KMS-11 (cell line): ENCODE measurements at regions not wholly inside any gene's neighbourhood (a gene's known extent, or its start where the extent isn't known, plus 50 kb on each side); places are given as distances from the start of the nearest gene placed in this dataset.

Source experiments
- H2AFZ ChIP-seq: fragments of 200-600 bp; sonication (generic); 2 replicates; pipeline ENCODE4 v1.6.1; 2016; ENCODE audit warnings: antibody characterized with exemption, mixed run types, low read depth
- H3K27ac ChIP-seq: fragments of 200-600 bp; sonication (generic); 2 replicates; pipeline ENCODE4 v1.6.1; 2016; ENCODE audit warnings: mild to moderate bottlenecking, mixed run types
- H3K27me3 ChIP-seq: fragments of 200-600 bp; sonication (generic); 2 replicates; pipeline ENCODE4 v1.6.1; 2017; ENCODE audit warnings: mild to moderate bottlenecking, low read depth, mixed run types, moderate library complexity; ENCODE audit not compliant: insufficient read depth
- H3K36me3 ChIP-seq: fragments of 200-600 bp; sonication (generic); 2 replicates; pipeline ENCODE4 v1.6.1; 2017; ENCODE audit warnings: mild to moderate bottlenecking, mixed run types; ENCODE audit not compliant: insufficient read depth
- H3K4me1 ChIP-seq: fragments of 200-600 bp; sonication (generic); 2 replicates; pipeline ENCODE4 v1.6.1; 2016; ENCODE audit warnings: mild to moderate bottlenecking, low read depth, mixed run types; ENCODE audit not compliant: poor library complexity, severe bottlenecking
- H3K4me2 ChIP-seq: fragments of 200-600 bp; sonication (generic); 2 replicates; pipeline ENCODE4 v1.7.0; 2016; ENCODE audit warnings: mild to moderate bottlenecking, mixed run types
- H3K4me3 ChIP-seq: fragments of 200-600 bp; sonication (generic); IDR thresholded peaks from 2 replicates; pipeline ENCODE4 v1.6.1; 2017; ENCODE audit warnings: low read depth, low read length, mixed read lengths; ENCODE audit not compliant: insufficient read depth
- H3K79me2 ChIP-seq: fragments of 200-600 bp; sonication (generic); 2 replicates; pipeline ENCODE4 v1.6.1; 2016; ENCODE audit warnings: low read depth, mixed run types; ENCODE audit not compliant: insufficient read depth
- H3K9ac ChIP-seq: fragments of 200-600 bp; sonication (generic); 2 replicates; pipeline ENCODE4 v1.6.1; 2016; ENCODE audit warnings: mild to moderate bottlenecking, mixed run types
- H4K20me1 ChIP-seq: fragments of 200-600 bp; sonication (generic); 2 replicates; pipeline ENCODE4 v1.6.1; 2016; ENCODE audit warnings: mild to moderate bottlenecking, mixed run types; ENCODE audit not compliant: insufficient read depth
- TF ChIP-seq, protein P1 (sequence below): fragments of 200-600 bp; sonication (generic); conservative IDR thresholded peaks from 2 replicates; pipeline ENCODE4 v1.6.1; 2017; ENCODE audit warnings: low read depth, mild to moderate bottlenecking, antibody characterized with exemption, low read length, moderate library complexity, mixed read lengths

GRCh38 chr1:87866416-87866815, 537.7 kb downstream of the LMO4 start:
- H3K36me3 ChIP-seq, result no peaks in the 10 kb centered on the region
- no peaks in the 10 kb centered on the region for H4K20me1 ChIP-seq
- H3K27ac ChIP-seq, result no peak overlapping the region
- H2AFZ ChIP-seq, result no peak overlapping the region
- H3K4me3 ChIP-seq, result no peak overlapping the region
- H3K4me2 ChIP-seq, result no peak overlapping the region
- TF ChIP-seq, protein P1, sequence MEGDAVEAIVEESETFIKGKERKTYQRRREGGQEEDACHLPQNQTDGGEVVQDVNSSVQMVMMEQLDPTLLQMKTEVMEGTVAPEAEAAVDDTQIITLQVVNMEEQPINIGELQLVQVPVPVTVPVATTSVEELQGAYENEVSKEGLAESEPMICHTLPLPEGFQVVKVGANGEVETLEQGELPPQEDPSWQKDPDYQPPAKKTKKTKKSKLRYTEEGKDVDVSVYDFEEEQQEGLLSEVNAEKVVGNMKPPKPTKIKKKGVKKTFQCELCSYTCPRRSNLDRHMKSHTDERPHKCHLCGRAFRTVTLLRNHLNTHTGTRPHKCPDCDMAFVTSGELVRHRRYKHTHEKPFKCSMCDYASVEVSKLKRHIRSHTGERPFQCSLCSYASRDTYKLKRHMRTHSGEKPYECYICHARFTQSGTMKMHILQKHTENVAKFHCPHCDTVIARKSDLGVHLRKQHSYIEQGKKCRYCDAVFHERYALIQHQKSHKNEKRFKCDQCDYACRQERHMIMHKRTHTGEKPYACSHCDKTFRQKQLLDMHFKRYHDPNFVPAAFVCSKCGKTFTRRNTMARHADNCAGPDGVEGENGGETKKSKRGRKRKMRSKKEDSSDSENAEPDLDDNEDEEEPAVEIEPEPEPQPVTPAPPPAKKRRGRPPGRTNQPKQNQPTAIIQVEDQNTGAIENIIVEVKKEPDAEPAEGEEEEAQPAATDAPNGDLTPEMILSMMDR, result no peak
- no peak overlapping the region for H3K9ac ChIP-seq
- H3K27me3 ChIP-seq, result no peaks in the 10 kb centered on the region
- H3K79me2 ChIP-seq, result no peaks in the 10 kb centered on the region
- peaks cover 43% of the 10 kb centered on the region for H3K4me1 ChIP-seq

- TF ChIP-seq, protein P1, result no peak
- H4K20me1 ChIP-seq, result no peaks in the 10 kb centered on the region
- H3K4me3 ChIP-seq, result no peak overlapping the region
- no peak overlapping the region for H3K4me2 ChIP-seq
- no peaks in the 10 kb centered on the region for H3K36me3 ChIP-seq
- H3K9ac ChIP-seq, result no peak overlapping the region
- H2AFZ ChIP-seq, result no peak overlapping the region
- H3K27me3 ChIP-seq, result no peaks in the 10 kb centered on the region
- H3K27ac ChIP-seq, result no peak overlapping the region
- H3K4me1 ChIP-seq, result peaks cover 55% of the 10 kb centered on the region
- H3K79me2 ChIP-seq, result no peaks in the 10 kb centered on the region
Measured at GRCh38 chr1:87867626-87868025, 538.9 kb downstream of the LMO4 start.

- no peak overlapping the region for H2AFZ ChIP-seq
- H3K79me2 ChIP-seq, result no peaks in the 10 kb centered on the region
- H3K4me3 ChIP-seq, result no peak overlapping the region
- TF ChIP-seq, protein P1, result no peak
- no peaks in the 10 kb centered on the region for H3K27me3 ChIP-seq
- no peak overlapping the region; the same call in 1 of the 2 replicates for H3K27ac ChIP-seq
- H3K4me1 ChIP-seq, result peaks cover 65% of the 10 kb centered on the region
- no peaks in the 10 kb centered on the region for H3K36me3 ChIP-seq
- H3K4me2 ChIP-seq, result no peak overlapping the region; the same call in 1 of the 2 replicates
- no peaks in the 10 kb centered on the region for H4K20me1 ChIP-seq
- no peak overlapping the region for H3K9ac ChIP-seq
Measured at GRCh38 chr1:87869567-87869966, 540.9 kb downstream of the LMO4 start.

- peak overlapping the region; percentile 30 for H2AFZ ChIP-seq
- H4K20me1 ChIP-seq, result no peaks in the 10 kb centered on the region
- peak overlapping the region; percentile 40; the same call in 1 of the 2 replicates for H3K9ac ChIP-seq
- H3K4me1 ChIP-seq, result peaks cover 56% of the 10 kb centered on the region
- H3K27ac ChIP-seq, result peak overlapping the region; percentile 93
- TF ChIP-seq, protein P1, result no peak
- H3K4me3 ChIP-seq, result no peak overlapping the region
- peak overlapping the region; percentile 78 for H3K4me2 ChIP-seq
- H3K36me3 ChIP-seq, result no peaks in the 10 kb centered on the region
- H3K79me2 ChIP-seq, result no peaks in the 10 kb centered on the region
- no peaks in the 10 kb centered on the region for H3K27me3 ChIP-seq
Measured at GRCh38 chr1:87872189-87872588, 543.5 kb downstream of the LMO4 start.
